Kidney (tissue), 13 donors: ENCODE measurements at regions not wholly inside any gene's neighbourhood (a gene's known extent, or its start where the extent isn't known, plus 50 kb on each side); places are given as distances from the start of the nearest gene placed in this dataset.

ENCODE experiments used
- DNase-seq, 5 donors: peaks; one replicate each; pipeline ENCODE4 v3.0.0-alpha.2; 2013 to 2020
- FAIRE-seq: peaks from 2 replicates; lab custom pipeline; 2012; peaks lifted over from hg19 to GRCh38; lab: Jason Lieb, UNC
- H3K27ac ChIP-seq, 2 donors: one replicate each; pipeline ENCODE4 v1.7.0; 2013; ENCODE audit warnings: low read depth in 2 of 2, low read length in 2 of 2, inconsistent platforms in 1 of 2
- H3K27me3 ChIP-seq: one replicate; pipeline ENCODE4 v1.7.1; 2013; ENCODE audit warnings: low read length, inconsistent platforms; ENCODE audit not compliant: control insufficient read depth, insufficient read depth
- H3K36me3 ChIP-seq, 3 donors: one replicate each; pipeline versions ENCODE4 v1.7.0 to v1.7.1; 2013; ENCODE audit warnings: low read length in 3 of 3, control low read depth in 1 of 3, inconsistent platforms in 1 of 3; ENCODE audit not compliant: insufficient read depth in 3 of 3, control insufficient read depth in 2 of 3
- H3K4me1 ChIP-seq, 3 donors: one replicate each; pipeline versions ENCODE4 v1.7.0 to v1.7.1; 2013; ENCODE audit warnings: low read length in 3 of 3, inconsistent platforms in 1 of 3, low read depth in 1 of 3; ENCODE audit not compliant: control insufficient read depth in 2 of 3, insufficient read depth in 2 of 3
- H3K4me3 ChIP-seq, 3 donors: one replicate each; pipeline versions ENCODE4 v1.7.0 to v1.8.1; 2013; ENCODE audit warnings: low read length in 3 of 3, control low read depth in 1 of 3, inconsistent platforms in 1 of 3
- H3K9ac ChIP-seq, 3 donors: one replicate each; pipeline versions ENCODE4 v1.7.0 to v1.7.1; 2013; ENCODE audit warnings: low read length in 3 of 3, control low read depth in 1 of 3, inconsistent platforms in 1 of 3
- H3K9me3 ChIP-seq, 3 donors: one replicate each; pipeline versions ENCODE4 v1.7.0 to v1.7.1; 2013; ENCODE audit warnings: low read length in 3 of 3, control low read depth in 1 of 3, inconsistent platforms in 1 of 3; ENCODE audit not compliant: control insufficient read depth in 2 of 3, insufficient read depth in 1 of 3
- intact Hi-C: fragments of 100-400 bp; cut with DNase I; formaldehyde crosslinking; loops from one replicate; pipeline ENCODE4 v1.11.1; 2022
- TF ChIP-seq, protein P1 (sequence below): IDR thresholded peaks from 3 replicates; pipeline ENCODE4 v1.5.1; 2012; ENCODE audit warnings: mild to moderate bottlenecking, moderate library complexity, borderline replicate concordance; ENCODE audit not compliant: insufficient read depth; ENCODE audit errors: extremely low read depth
- donor health status: control.
- donor health status: control.
- donor health status: control.
- donor health status: control.
- donor health status: control.
- donor health status: DM: yes; HTN: yes; CAD: no.
- donor health status: Normal renal cell carcinoma (clear cell type).

DNA sequence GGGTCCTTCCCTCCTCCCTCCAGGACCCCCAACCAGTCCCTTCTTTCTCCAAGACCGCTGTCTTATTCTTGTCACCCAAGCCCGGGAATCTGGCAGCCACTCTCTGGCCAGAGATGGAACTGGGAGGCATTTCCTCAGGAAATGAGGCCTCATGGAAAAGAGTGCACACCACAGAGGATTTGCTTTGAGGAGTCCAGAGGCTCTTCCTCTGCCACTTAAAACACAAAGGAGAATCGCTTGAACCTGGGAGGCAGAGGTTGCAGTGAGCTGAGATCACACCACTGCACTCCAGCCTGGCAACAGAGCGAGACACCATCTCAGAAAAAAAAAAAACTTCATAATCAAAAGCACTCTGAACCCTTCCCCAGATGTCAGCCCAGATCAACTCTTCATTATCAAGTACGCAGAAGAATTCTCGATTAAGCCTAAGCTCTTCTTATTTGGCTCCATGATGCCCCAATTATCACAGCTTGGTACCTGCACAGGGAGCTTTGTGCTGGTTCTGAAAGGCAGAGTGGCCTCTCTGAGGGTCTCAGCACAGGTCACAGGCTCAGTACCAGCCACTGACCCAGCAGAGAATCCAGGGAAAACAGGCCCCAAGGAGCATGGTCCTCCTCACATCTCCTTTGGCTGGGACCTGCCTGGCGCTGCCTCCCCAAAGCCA lies 82.9 kb upstream of the MAFB start:
- TF ChIP-seq, protein P1, sequence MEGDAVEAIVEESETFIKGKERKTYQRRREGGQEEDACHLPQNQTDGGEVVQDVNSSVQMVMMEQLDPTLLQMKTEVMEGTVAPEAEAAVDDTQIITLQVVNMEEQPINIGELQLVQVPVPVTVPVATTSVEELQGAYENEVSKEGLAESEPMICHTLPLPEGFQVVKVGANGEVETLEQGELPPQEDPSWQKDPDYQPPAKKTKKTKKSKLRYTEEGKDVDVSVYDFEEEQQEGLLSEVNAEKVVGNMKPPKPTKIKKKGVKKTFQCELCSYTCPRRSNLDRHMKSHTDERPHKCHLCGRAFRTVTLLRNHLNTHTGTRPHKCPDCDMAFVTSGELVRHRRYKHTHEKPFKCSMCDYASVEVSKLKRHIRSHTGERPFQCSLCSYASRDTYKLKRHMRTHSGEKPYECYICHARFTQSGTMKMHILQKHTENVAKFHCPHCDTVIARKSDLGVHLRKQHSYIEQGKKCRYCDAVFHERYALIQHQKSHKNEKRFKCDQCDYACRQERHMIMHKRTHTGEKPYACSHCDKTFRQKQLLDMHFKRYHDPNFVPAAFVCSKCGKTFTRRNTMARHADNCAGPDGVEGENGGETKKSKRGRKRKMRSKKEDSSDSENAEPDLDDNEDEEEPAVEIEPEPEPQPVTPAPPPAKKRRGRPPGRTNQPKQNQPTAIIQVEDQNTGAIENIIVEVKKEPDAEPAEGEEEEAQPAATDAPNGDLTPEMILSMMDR: no peak
- H3K9ac ChIP-seq: no peak overlapping the region
- H3K36me3 ChIP-seq: no peaks in the 10 kb centered on the region
- H3K9me3 ChIP-seq: no peaks in the 10 kb centered on the region
- no peak overlapping the region for H3K27ac ChIP-seq
- H3K4me3 ChIP-seq: no peak overlapping the region
- no peak for DNase-seq
- no peak for FAIRE-seq
- peaks cover 0 to 8% (median 0%) of the 10 kb centered on the region in 3 donors for H3K4me1 ChIP-seq
- H3K27me3 ChIP-seq: no peaks in the 10 kb centered on the region
- intact Hi-C loops: no loop called here

DNA sequence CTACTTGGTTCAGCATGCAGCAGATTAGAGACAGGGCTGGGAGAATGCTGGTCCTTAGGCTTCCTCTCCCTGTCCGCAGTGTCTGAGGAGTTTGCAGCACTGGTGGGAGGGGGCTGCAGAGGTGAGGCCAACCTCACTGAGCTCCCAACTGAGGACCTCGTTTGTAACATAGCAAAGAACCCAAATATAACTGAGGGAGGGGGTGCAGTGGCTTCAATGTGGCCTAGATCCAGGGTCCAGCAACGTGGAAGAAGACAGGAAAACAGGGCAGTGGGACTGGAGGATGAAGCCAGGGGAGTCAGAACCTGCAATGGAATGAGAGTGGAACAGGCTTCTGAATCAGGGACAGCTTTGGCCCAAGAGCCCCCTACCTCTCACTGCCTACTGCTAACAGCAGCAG lies 84.3 kb upstream of the MAFB start:
- intact Hi-C loops: no loop called here
- peaks cover 0 to 8% (median 0%) of the 10 kb centered on the region in 3 donors for H3K4me1 ChIP-seq
- TF ChIP-seq, protein P1: no peak
- H3K9me3 ChIP-seq: no peaks in the 10 kb centered on the region
- no peak overlapping the region for H3K9ac ChIP-seq
- H3K27me3 ChIP-seq: no peaks in the 10 kb centered on the region
- no peaks in the 10 kb centered on the region for H3K36me3 ChIP-seq
- no peak overlapping the region for H3K4me3 ChIP-seq
- H3K27ac ChIP-seq: no peak overlapping the region
- FAIRE-seq (no peak), DNase-seq (no peak)

DNA sequence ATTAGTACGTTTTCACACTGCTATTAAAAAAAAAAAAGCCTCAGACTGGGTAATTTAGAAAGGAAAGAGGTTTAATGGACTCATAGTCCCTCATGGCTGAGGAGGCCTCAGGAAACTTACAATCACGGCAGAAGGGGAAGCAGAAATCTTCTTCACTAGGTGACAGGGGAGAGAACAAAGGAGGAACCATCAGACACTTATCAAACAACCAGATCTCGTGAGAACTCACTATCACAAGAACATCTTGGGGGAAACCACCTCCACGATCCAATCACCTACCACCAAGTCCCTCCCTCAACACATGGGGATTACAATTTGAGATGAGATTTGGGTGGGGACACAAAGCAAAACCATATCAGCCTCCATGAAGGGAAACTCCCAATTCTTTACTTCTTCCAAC lies 85.2 kb upstream of the MAFB start:
- H3K4me1 ChIP-seq: peaks cover 0 to 8% (median 0%) of the 10 kb centered on the region in 3 donors
- no peak overlapping the region for H3K9ac ChIP-seq
- no peak for DNase-seq
- TF ChIP-seq, protein P1: no peak
- FAIRE-seq: no peak
- intact Hi-C loops: no loop called here
- H3K4me3 ChIP-seq: no peak overlapping the region
- no peak overlapping the region for H3K27ac ChIP-seq
- H3K9me3 ChIP-seq: no peaks in the 10 kb centered on the region
- no peaks in the 10 kb centered on the region for H3K36me3 ChIP-seq
- no peaks in the 10 kb centered on the region for H3K27me3 ChIP-seq
